Osteocyte (in vitro differentiated cells): ENCODE measurements at regions not wholly inside any gene's neighbourhood (a gene's known extent, or its start where the extent isn't known, plus 50 kb on each side); places are given as distances from the start of the nearest gene placed in this dataset.

Experiments
- DNase-seq: peaks from one replicate; pipeline ENCODE4 v3.0.0; 2021; ENCODE audit warnings: mixed read lengths; ENCODE audit not compliant: unreplicated experiment; ENCODE audit errors: extremely low spot score
- H3K27ac Mint-ChIP-seq: one replicate; pipeline ENCODE4 v1.8.0; 2021; ENCODE audit warnings: mild to moderate bottlenecking, mixed read lengths; ENCODE audit not compliant: unreplicated experiment
- H3K27me3 Mint-ChIP-seq: one replicate; pipeline ENCODE4 v1.8.0; 2021; ENCODE audit warnings: mixed read lengths; ENCODE audit not compliant: unreplicated experiment
- H3K36me3 Mint-ChIP-seq: one replicate; pipeline ENCODE4 v1.8.0; 2021; ENCODE audit warnings: mixed read lengths; ENCODE audit not compliant: unreplicated experiment
- H3K4me1 Mint-ChIP-seq: one replicate; pipeline ENCODE4 v1.8.0; 2021; ENCODE audit warnings: mixed read lengths; ENCODE audit not compliant: unreplicated experiment
- H3K4me3 Mint-ChIP-seq: one replicate; pipeline ENCODE4 v1.8.0; 2021; ENCODE audit warnings: mild to moderate bottlenecking, moderate library complexity, mixed read lengths; ENCODE audit not compliant: unreplicated experiment
- H3K9me3 Mint-ChIP-seq: one replicate; pipeline ENCODE4 v1.8.0; 2021; ENCODE audit warnings: mixed read lengths; ENCODE audit not compliant: unreplicated experiment
- CTCF ChIP-seq: fragments of 200-600 bp; sonication (generic); IDR thresholded peaks from 2 replicates; pipeline ENCODE4 v1.5.0; 2021; ENCODE audit warnings: antibody characterized with exemption, mild to moderate bottlenecking, moderate library complexity

- Mint-ChIP-seq H3K4me3 (no peak overlapping the region), H3K4me1 (no peaks in the 10 kb centered on the region), H3K27me3 (no peaks in the 10 kb centered on the region), H3K36me3 (no peaks in the 10 kb centered on the region), H3K27ac (no peak overlapping the region), H3K9me3 (no peaks in the 10 kb centered on the region)
- DNase-seq, result no peak
- no peak for TF ChIP-seq CTCF
These were observed 552.3 kb downstream of the EFNA5 start for GRCh38 chr5:107118184-107119019.

- Mint-ChIP-seq H3K4me1 (no peaks in the 10 kb centered on the region), H3K9me3 (peaks cover 19% of the 10 kb centered on the region), H3K27me3 (no peaks in the 10 kb centered on the region), H3K4me3 (no peak overlapping the region), H3K27ac (no peak overlapping the region), H3K36me3 (peaks cover 6% of the 10 kb centered on the region)
- no peak for TF ChIP-seq CTCF
- DNase-seq, result no peak
These were observed 558.5 kb downstream of the EFNA5 start for GRCh38 chr5:107112216-107112615.

DNA sequence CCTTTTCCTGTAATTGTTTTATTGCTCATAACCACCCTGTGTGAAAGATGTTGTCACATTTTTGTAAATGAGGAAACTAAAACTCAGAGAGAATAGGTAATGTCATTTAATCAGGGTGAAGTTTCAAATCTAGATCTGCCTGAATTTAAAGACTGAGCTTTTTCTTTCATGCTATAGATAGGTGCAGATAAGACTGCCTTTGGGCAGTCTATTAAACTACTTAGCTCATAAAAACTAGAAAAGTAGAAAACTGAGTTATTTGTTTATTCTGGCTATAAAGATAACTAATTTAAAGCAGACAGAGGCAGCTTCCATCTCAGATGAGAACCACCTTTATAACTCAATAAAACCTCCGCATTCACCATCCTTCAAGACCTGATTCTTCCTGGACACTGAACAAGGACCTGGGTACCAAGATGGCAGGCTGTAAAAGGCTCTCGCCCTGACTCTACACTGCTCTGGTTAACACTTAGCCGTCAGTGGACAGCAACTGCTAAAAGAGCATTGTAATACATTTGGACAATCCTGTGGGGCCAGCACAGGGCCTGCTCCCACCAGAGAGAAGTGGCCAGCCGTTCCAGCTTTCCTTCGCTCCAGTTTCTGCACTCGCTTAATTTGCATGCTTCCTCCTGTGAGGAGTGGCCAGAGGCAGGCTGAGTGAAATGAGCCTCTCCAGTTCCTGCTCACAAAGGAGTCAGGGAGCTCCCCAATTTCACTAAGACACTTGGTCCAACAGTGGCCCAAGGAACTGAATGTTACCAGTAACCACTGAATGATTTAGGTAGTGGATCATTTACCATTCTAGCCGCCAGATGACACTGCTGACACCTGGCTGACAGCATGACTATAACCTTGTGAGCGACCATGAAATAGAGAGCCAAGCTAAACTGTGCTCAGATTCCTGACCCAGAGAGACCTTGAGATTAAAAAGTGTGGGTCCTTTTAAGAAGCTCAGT is 566.4 kb downstream of the EFNA5 start:
- no peak for DNase-seq
- Mint-ChIP-seq H3K9me3 (peaks cover 1% of the 10 kb centered on the region), H3K36me3 (no peaks in the 10 kb centered on the region), H3K4me1 (no peaks in the 10 kb centered on the region), H3K4me3 (no peak overlapping the region), H3K27me3 (no peaks in the 10 kb centered on the region), H3K27ac (no peak overlapping the region)
- TF ChIP-seq CTCF, result no peak

DNA sequence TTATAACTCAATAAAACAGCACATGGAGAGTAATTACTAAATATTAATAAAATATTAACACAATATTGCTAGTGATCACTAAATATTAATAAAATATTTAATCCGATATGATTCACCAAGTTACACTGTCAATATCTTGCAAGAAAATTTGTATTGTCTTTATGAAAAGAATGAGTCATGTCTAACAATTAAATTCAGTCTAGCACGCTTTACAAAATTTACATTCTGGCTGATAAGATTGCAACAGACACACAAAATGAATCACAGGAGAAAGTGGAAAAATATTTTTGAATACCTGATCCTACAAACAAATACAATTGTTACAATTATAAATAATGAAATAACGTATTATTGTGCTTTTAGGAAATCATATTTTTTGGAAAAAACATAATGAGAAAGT is 567.2 kb downstream of the EFNA5 start:
- H3K4me1 Mint-ChIP-seq, result no peaks in the 10 kb centered on the region
- DNase-seq, result no peak
- no peaks in the 10 kb centered on the region for H3K9me3 Mint-ChIP-seq
- H3K27me3 Mint-ChIP-seq, result no peaks in the 10 kb centered on the region
- no peak for TF ChIP-seq CTCF
- no peaks in the 10 kb centered on the region for H3K36me3 Mint-ChIP-seq
- H3K27ac Mint-ChIP-seq, result no peak overlapping the region
- H3K4me3 Mint-ChIP-seq, result no peak overlapping the region

GRCh38 chr5:107100121-107100520 is 570.6 kb downstream of the EFNA5 start:
- Mint-ChIP-seq H3K27ac (no peak overlapping the region), H3K4me3 (no peak overlapping the region), H3K27me3 (no peaks in the 10 kb centered on the region), H3K36me3 (no peaks in the 10 kb centered on the region), H3K9me3 (no peaks in the 10 kb centered on the region), H3K4me1 (no peaks in the 10 kb centered on the region)
- DNase-seq, result no peak
- TF ChIP-seq CTCF, result no peak
